ENCODE measurements at regions not wholly inside any gene's neighbourhood (a gene's known extent, or its start where the extent isn't known, plus 50 kb on each side); places are given as distances from the start of the nearest gene placed in this dataset.

DNA sequence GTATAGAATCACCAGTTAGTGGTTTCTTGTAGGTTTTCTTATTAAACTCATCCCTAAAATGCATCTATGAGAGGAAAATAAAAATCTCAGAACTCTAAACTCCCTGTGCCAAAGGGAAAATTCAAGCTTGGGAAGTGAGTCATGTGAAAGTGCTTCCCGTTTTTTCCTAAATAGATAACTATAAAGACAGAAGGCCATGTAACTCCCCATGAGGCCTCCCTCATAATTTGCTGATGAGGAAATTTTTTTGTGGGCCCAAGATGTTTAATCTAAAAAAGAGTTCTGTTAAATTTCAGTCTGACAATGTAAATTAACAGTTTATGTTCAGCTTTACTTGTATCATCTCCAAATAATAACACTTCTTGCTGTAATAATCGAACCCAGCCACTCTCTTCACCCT is 1273.9 kb downstream of the OTOL1 start:
- in situ Hi-C loops (cut with MboI; ENCODE audit: low sequenced_read_pairs, unreplicated experiment) = no loop called here
- no peak for DNase-seq (ENCODE audit: low spot score)
- TF ChIP-seq, protein P1, sequence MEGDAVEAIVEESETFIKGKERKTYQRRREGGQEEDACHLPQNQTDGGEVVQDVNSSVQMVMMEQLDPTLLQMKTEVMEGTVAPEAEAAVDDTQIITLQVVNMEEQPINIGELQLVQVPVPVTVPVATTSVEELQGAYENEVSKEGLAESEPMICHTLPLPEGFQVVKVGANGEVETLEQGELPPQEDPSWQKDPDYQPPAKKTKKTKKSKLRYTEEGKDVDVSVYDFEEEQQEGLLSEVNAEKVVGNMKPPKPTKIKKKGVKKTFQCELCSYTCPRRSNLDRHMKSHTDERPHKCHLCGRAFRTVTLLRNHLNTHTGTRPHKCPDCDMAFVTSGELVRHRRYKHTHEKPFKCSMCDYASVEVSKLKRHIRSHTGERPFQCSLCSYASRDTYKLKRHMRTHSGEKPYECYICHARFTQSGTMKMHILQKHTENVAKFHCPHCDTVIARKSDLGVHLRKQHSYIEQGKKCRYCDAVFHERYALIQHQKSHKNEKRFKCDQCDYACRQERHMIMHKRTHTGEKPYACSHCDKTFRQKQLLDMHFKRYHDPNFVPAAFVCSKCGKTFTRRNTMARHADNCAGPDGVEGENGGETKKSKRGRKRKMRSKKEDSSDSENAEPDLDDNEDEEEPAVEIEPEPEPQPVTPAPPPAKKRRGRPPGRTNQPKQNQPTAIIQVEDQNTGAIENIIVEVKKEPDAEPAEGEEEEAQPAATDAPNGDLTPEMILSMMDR (IDR thresholded peaks at IDR 0.05; ENCODE audit: borderline replicate concordance, control extremely low read depth, extremely low read depth, insufficient read depth, missing control alignments) = no peak

DNA sequence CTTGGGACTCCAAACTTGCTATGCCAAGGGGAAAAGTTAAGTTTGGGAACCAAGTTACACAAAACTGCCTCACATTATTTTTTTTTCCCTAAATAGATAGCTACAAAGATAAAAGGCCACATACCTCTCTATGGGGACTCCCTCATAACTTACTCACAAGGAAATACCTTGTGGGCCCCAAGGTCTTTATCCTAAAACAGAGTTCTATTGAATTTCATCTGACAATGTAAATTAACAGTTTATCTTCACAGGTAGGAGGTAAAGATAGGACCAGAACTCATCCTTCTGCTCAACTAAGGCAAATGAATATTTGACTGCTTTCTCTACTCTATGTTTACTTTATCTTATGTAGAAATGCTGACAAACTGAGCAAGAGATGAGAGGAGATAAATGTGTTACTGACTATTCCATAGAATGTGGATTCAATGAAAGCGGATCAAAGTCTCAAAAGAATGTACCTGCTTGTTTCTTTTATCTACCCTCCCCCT is 1278.0 kb downstream of the OTOL1 start:
- no peak for DNase-seq (ENCODE audit: low spot score)
- in situ Hi-C loops (cut with MboI; ENCODE audit: low sequenced_read_pairs, unreplicated experiment) = no loop called here
- TF ChIP-seq, protein P1 (IDR thresholded peaks at IDR 0.05; ENCODE audit: borderline replicate concordance, control extremely low read depth, extremely low read depth, insufficient read depth, missing control alignments) = no peak

DNA sequence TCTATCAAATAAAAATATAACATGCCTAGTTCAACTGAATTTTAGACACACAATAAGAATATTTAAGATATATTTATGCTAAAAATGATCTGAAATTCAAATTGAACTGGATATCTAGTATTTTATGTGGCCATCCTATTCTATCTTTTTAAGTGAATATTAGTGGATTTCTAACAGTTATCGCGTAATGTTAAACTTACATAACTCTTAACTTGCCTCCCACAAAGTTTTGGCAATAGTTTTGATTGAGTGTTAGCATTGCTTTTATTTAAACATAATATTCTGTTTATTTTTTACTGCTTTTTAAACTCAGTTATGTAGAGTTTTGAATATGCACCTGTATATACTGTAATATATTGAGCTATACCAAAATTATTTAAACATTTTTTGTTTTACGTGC is 1279.5 kb downstream of the OTOL1 start:
- no peak for DNase-seq (ENCODE audit: low spot score)
- TF ChIP-seq, protein P1 (IDR thresholded peaks at IDR 0.05; ENCODE audit: borderline replicate concordance, control extremely low read depth, extremely low read depth, insufficient read depth, missing control alignments) = no peak
- in situ Hi-C loops (cut with MboI; ENCODE audit: low sequenced_read_pairs, unreplicated experiment) = no loop called here

DNA sequence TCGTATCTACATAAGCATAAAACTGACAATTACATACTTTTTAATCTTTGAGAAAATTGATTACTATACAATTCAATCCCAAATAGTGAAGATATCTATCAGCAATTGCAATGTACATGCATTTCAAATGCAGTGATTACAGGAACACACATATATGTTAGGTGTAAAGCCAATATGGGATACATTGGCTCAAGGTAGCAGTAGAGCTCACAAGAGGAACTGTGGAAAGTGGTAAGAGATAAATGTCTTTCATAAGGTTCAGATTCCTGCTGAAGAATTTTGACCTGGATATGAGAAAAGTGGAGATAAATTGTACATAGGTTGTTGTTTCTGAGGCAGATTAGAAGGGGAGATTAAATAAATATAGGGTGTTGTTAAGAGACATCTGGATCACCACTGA is 1280.5 kb downstream of the OTOL1 start:
- TF ChIP-seq, protein P1 (IDR thresholded peaks at IDR 0.05; ENCODE audit: borderline replicate concordance, control extremely low read depth, extremely low read depth, insufficient read depth, missing control alignments) = no peak
- in situ Hi-C loops (cut with MboI; ENCODE audit: low sequenced_read_pairs, unreplicated experiment) = no loop called here
- DNase-seq (ENCODE audit: low spot score) = no peak

DNA sequence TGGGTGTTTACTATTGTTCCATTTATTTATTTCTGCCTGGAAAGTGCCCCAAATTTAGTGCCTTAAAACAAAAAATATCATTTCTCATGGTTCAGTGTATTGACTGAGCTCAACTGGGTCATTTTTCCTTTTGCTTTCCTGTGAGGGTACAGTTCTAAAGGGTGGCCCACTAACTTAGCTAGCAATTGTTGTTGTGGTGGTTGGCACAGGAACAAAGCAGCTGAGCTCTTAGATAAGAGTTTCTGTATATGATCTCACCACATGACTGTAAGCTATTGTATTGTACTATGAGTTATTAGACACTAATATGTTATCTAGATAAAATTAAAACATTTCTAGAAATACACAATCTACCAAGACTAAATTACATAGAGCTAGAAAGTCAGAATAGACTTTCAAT is 1283.7 kb downstream of the OTOL1 start:
- DNase-seq (ENCODE audit: low spot score) = no peak
- in situ Hi-C loops (cut with MboI; ENCODE audit: low sequenced_read_pairs, unreplicated experiment) = no loop called here
- TF ChIP-seq, protein P1 (IDR thresholded peaks at IDR 0.05; ENCODE audit: borderline replicate concordance, control extremely low read depth, extremely low read depth, insufficient read depth, missing control alignments) = no peak

DNA sequence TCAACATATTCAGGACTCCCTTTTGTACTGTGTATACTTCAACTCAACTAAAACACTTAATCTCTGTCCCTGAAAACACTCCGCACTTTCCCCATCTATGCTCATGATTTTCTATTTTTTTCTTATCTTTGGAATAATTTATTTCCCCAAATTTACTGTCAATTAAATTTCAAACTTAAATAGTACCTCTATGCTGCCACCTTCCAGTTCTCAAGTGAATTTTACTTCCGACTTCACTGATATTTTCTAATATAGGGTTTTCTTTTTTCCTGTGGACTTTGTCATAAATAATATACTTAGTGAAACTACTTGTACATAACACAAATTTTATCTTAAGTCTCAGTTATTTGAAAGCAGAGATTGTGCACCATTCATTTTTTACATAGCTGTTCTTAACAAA is 1303.3 kb downstream of the OTOL1 start:
- no peak for DNase-seq (ENCODE audit: low spot score)
- in situ Hi-C loops (cut with MboI; ENCODE audit: low sequenced_read_pairs, unreplicated experiment) = no loop called here
- TF ChIP-seq, protein P1 (IDR thresholded peaks at IDR 0.05; ENCODE audit: borderline replicate concordance, control extremely low read depth, extremely low read depth, insufficient read depth, missing control alignments) = no peak

Measured in GM13976 (cell line).